ENCODE measurements at regions not wholly inside any gene's neighbourhood (a gene's known extent, or its start where the extent isn't known, plus 50 kb on each side); places are given as distances from the start of the nearest gene placed in this dataset.

GRCh38 chr18:9001209-9001608 lies 101.3 kb upstream of the NDUFV2 start:
- TF ChIP-seq POLR2A (IDR thresholded peaks at IDR 0.05): no peak
- no peak for TF ChIP-seq CTCF (IDR thresholded peaks at IDR 0.05)

All from suprapubic skin (tissue), 3 donors.